NCI-H128 (cell line): ENCODE measurements at regions not wholly inside any gene's neighbourhood (a gene's known extent, or its start where the extent isn't known, plus 50 kb on each side); places are given as distances from the start of the nearest gene placed in this dataset.

Source experiments
- DNase-seq: peaks from one replicate; lab custom pipeline; 2025; ENCODE audit not compliant: unreplicated experiment; lab: John Stamatoyannopoulos, UW

DNA sequence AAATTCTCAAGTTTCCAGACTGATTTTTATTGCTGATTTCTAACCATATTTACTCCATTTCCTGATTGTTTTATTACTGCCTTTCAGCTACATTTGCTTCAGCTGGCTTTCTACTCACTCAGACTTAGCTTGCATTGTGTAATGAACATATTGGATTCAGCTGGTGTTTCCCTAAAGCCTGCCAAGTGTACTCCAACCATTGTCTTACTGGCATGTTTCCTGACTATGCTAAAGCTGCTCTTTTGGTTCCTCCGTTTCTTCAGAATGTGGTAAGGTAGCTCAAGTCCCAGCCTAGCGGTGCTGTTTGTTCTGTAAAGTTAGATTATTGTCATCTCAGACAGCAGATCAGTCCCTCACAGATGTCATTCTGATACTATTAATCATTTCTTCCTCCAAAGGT, 53.1 kb upstream of the GLRA2 start:
- DNase-seq = no peak

DNA sequence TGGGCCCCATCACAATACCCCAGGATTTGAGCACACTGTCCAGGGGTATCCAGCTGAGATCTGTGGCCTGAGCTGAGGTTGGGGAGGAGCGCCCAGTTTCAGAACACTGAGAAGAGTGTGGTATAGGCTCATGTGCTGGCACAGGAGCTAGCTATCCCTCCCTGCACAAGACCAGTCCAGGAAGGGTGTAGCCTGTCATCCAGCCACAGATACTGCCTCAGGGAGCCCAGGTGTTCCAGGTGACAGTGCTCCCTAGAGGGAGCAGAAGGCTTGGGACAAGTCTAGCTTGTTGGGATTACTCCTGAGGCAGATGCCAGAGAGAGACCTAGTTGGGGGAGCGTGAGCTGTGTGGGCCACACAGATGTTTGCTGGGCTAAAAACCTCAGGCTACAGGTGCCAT, 79.6 kb upstream of the GLRA2 start:
- no peak for DNase-seq

DNA sequence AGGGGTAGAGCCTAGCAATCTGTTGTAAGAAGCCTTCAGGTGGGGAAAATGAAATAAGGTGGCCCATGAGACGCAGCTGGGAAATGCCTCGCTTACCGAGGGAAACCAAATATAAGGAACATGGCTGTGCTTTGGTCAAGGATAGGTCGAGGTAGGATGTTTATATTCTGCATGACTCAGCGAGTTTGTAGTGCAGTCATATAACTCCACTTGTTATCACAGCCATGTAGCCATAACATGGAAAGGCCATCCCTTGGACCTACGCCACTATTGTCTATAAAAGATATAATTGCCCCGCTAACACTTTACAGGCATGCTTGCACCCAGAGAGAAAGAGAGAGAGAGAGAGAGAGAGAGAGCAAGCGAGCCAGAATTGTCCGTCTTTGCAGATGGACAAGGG, 80.9 kb upstream of the GLRA2 start:
- no peak for DNase-seq

DNA sequence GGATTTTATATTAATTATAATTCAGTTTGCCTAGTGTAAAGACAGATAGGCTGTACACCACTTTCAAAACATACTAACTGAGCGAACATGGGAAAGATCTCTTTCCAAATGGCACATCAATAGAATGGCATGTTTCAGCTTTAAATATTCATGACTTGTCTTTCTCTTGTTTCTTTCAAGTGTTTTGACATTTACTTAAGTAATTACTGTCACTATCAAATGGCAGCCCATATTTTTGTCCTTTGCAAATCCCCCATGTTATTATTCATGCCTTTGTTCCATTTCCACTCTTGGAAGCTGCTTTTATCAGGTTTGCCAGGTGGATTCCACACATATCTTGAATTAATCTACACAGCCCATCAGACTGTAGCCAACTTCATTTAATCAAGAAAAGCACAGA, 89.2 kb upstream of the GLRA2 start:
- DNase-seq = no peak

DNA sequence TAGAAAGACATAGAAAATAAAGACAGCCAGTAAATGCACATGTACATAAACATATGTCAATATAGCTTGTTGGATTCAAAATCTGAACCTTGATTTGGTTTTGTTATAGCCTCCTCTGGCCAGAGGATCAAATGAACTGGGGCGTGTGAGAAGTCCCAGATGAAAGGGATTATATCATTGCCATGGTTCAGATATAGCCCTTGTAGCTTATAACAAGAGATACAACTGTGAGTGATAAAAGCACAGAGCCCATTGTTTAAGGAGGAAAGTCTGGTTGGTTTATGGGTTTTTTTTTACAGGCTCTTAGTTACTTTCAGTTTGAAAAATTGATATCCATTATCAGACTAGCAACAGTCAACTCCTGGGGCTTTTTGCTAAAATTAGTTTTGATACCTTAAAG, 101.7 kb upstream of the GLRA2 start:
- no peak for DNase-seq

DNA sequence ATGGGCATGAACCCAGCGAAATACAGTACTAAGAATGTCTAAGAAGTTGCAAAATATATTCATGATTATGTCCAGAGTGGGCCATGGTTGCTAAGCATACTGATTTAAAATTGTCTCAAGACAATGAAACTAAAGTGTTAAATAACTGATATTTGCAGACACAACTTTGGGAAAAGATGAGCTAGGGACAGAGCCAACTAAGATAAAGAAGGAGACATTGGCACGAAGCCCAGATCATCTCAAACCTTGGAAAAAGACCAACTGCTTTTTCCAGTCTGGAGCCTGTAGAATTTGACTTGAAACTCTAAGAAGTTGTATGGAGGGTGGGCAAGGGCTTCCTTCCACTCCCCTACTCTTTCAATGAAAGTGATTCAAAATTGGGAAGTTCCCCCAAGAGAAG, 108.5 kb upstream of the GLRA2 start:
- no peak for DNase-seq

DNA sequence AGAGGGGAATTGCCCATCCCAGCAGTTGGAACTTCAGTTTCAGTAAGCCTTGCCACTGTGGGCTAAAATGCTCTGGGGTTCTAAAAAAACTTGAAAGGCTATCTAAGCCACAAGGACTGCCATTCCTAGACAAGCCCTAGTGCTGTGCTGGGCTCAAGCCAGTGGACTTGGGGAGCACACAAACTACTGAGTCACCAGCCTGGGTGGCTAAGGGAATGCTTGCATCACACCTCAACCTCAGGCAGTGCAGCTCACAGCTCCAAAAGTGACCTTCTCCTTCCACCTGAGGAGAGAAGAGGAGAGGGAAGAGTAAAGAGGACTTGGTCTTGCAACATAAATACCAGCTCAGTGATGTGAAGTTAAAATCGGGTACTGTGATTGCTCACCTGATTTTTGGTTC, 116.7 kb upstream of the GLRA2 start:
- no peak for DNase-seq

DNA sequence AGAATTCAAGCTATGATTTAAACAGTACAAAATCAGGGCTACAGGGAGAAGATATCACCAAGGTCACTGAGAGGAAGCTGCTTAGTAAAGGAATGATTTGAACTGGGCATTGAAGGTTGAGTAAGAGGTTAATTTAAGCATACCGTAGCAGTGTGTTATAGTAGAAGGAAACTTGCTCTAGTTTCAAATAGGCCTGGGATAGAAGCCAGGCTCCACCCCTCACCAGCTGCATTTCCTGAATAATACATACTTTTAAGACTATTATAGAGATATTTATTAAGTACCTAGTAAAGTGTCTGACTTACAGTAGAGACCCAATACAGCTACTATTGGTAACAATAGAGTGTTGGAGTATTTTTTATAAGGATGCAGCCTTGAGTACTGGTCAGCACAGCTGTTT, 118.0 kb upstream of the GLRA2 start:
- no peak for DNase-seq

DNA sequence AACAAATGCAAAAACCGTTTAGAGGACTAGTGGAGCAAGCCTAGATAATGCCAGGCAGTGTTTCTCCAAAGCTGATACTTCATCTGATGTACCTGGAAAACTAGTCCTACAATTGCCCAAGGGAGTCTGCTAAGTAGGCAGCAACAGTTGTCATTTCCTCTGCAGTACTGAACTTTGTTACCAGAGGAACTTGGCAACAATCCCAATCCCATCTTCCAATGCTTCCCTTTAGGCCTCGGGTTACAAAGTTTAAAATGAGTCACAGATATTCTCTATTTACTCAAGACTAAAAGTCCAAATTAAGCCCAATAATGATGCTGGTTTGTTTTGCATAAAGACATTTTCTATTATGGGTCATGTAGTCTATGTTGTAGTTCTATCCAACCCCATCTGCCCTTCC, 120.0 kb upstream of the GLRA2 start:
- DNase-seq = no peak

DNA sequence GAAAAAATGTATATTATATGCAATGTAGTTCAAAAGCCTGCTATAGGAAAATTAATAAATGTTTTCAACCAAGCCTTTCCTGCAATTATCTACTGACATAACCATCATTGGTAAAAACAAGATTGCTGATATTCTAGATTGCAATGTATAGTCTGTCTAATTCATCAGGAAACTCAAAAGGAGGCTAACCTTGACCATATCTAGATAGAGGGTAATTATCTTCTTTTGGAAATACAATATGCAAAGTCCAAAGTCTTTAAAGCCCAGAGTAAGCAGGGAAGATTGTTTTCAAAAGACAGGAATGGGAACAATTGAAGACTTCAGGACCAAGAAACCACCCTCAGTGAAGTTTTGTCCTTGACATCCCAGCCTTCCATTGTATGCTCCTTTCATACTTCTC, 123.1 kb upstream of the GLRA2 start:
- no peak for DNase-seq

DNA sequence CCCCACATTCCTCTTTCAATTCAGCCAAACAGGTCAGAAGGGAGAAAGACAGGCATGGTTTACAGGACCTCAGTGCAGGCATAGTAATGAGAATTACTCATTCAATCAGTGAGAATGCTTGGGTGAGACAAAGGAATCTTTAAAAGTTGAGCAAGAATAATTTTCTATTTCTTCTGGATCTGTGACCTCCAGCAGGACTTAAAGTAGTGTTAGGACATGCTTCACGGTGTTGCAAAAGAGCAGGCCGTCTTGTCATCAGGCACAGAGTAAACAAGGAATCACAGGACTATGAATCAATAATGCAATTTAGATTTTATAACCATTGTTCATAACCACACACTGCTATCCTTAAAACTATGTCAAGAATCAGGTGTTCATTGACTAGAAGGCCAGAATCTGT, 130.6 kb upstream of the GLRA2 start:
- no peak for DNase-seq

DNA sequence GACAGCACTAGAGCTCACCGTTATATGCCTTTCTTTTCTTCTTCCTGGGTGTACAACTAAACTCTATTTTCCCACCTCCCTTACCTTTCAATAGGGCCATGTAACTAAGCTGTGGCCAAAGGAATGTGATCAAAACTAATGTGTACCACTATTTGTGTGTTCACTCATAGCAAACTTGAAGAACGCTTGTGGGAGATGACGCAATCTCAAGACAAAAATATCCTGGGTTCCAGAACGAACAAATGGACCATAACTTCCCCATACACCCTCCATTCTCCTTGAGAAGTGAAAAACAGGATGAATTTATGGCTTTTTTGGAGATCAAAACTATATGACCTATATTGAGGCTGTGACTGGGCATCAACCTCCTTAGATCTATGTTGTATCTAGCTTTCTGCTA, 139.7 kb upstream of the GLRA2 start:
- no peak for DNase-seq

DNA sequence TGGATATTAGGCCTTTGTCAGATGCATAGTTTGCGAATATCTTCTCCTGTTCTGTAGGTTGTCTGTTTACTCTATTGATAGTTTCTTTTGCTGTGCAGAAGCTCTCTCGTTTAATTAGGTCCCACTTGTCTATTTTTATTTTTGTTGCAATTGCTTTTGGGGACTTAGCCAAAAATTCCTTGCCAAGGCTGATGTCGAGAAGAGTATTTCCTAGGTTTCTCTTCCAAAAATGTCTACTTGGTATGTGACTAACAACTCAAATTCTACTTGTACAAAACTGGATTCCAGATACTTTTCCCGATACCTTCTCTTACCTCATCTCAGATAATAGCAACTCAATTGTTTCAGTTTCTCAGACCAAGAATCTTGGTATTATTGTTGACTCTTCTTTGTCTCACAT, 142.4 kb upstream of the GLRA2 start:
- DNase-seq = no peak

DNA sequence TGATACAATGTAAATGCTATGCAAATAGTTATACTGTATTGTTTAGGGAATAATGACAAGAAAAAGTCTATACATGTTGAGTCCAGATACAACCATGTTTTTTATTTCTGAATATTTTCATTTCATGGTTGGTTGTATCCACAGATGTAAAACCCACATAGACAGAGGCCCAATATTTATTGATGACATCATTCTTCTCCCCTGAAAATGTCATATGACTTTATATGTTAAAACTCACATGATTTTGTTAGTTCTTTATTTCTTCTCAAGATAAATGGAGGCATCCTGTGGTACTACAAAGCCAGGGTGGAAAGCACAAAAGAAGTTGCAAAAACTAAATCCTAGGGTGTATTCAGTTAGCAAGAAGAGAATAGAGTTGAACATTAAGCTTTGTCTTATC, 149.3 kb upstream of the GLRA2 start:
- no peak for DNase-seq

DNA sequence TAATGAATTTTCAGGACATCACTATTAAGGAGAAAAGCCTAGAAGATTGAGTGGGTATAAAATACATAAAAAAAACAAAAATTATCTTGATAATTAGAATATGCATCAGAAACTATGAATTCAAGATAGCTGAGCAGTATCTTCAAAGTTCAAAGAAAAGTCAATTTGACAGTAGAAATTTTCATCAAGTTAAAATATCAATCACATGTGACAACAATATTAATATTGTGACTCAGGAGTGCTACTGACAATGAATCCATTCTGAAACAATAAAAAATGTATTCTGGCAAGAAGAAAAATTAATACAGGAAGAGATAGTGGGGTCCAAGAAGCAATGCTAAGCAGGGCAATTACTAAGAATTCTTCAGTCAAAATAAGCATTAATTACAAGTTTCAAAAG, 151.9 kb upstream of the GLRA2 start:
- no peak for DNase-seq

DNA sequence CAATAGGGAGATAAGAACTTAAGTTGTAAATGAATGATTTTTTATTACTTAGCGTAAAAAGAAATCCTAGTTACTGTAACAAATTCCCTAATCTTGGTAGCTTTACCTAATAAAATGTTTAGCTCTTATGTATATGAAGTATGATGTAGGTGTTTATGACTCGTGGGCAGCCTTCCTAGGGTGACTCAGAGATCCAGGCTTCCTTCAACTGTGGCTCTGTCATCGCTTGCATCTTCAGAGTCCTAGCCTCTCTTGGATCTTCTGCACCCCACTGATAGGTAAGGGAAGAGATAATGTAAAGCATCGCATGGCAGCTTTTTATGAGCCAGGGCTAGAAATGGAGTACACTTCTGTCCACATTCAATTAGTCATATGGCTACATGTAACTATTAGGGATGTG, 165.6 kb upstream of the GLRA2 start:
- no peak for DNase-seq

DNA sequence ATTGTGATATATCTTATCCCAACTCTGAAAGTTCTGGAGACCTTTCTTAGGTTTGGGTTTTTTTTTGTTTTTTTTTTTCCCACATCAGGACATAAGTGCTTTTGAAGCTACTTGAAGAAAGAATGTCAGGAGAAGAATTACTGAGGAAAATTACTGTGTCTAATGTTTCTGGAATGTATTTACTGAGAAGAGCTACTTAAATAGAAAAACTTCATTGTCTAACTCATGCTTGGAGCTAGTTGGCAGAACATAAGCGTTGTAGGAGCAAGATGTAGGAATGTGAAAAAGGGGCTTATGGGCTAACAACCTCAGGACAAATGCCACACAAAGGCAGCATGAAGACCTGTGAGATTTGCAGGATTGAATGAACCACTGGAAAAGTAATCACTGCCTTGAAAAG, 166.6 kb upstream of the GLRA2 start:
- DNase-seq = no peak

DNA sequence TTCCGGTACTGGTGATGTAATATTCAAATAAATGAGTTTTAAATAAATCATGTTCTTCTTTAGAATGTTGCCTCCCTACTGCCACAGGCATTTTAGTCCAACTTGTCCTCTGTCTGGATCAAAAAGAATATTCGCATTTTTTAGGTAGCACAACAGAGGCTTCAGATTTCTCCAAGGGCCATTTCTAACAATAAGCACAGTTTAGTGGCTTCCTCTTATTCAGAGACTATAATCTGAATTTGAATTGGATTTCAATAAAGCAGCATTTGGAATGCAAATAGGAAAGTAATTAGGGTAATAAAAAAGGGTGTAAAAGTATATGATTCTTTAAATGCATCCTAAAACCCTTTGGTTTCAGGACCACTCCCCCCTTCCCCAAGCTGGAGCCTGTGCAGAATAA, 167.9 kb upstream of the GLRA2 start:
- DNase-seq = no peak

DNA sequence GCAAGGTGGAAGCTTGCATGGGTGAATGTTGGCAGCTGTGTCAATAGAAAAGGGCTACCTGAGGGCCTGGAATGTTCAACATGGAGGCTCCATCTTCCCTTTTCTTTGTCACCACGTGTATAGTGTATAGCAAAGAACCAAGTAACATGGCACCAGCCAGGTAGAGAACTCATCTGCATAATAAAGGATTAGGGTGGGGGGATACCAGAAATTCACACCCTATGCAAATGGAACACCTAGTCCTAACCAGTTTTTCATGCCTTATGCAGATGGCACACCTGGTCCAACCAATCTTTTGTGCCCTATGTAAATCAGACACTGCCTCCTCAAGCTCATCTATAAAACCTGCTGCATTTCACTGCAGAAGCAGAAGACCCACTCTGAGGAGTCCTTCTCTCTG, 169.6 kb upstream of the GLRA2 start:
- no peak for DNase-seq

DNA sequence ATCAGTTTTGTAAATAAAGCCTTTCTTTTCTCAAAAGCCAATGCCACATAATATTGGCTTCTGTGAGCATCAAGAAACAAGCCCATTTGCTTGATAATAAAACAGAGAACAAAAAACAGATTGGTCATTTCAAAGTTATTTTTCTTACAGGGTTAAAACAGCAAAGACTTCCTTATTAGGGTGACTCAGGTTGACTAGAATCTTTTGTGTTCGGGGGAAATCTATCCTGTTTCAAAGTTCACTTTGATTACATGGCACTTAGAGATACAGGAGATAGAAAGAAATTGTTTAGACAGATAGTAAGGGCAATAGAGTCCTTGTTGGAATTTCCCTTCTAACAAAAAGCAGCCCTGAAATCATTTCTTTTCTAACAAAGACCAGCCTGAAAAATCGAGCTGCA, 170.0 kb upstream of the GLRA2 start:
- no peak for DNase-seq

DNA sequence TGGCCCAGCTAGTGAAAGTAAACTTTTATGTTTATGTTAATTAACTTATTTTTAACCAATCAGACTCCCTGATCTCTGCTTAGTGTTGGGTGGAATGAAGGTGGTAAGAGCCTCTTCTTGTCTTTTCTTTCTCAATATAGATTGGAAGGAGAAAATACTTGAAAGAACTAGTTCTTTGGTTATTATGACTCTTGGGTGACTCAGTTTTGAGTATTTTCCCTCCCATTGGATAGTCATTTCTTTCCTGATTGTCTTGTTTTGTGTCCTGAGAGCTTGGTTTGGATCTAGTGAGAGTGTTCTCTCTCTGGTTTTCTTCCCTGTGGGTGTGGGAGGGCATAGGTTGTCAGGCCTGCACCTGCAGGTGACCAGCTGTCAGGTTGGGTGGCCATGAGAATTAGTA, 172.0 kb upstream of the GLRA2 start:
- DNase-seq = no peak

DNA sequence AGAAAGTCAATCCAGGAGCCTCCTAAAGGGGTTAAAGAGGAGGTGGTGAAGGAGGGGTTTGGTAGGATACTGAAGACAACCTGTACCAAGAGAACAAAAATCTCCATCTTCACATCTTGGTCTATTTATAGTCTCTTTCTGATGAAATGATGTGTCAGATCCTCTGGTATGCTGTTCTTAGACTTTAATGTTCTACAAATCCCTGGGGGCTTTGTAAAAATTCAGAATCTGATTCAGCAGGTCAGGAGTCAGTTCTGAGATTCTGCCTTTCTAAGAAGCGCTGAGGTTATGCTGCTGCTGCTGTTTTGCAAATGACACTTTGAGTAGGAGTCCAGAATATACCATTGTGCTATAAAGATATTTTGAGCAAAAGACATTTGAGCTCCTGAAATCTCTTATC, 172.9 kb upstream of the GLRA2 start:
- DNase-seq = no peak

DNA sequence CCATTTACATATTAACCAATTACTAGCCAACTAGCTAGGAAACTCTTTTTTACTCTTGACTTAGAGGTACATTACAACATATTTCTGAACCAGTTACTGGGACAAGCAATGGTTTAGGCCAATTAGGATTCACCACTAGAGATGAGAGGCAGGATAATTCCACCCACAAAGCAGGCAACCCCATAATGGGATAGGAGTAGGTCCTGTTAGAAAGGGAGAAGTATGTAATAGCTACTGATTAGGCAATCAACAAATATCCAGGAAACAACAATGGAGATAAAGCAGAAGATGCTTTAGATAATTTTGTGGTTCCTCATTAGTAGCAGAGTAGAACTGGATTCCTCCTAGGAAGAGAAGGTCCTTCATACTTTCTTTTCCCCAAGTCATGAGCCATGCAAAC, 173.8 kb upstream of the GLRA2 start:
- DNase-seq = no peak

DNA sequence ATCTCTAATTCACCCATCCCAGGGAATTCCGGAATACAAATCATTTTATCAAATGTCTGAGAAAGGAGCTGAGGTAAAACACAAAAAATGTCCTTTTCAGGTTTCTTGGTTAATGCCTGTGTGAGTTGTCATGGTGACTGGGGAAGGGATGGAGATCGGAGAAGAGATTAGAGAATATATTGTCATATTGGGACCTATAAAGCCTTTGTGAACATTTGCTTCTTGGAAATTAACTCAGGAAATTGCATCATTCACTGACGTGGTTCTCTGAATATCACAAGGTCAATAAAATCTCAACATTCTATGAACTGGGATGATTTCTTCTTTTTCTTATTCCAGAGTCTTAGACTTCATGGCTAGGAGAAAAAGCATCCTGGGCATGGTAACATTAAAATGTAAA, 174.8 kb upstream of the GLRA2 start:
- DNase-seq = no peak
